Fibroblast of villous mesenchyme (primary cell): ENCODE measurements at regions not wholly inside any gene's neighbourhood (a gene's known extent, or its start where the extent isn't known, plus 50 kb on each side); places are given as distances from the start of the nearest gene placed in this dataset.

Experiments used
- DNase-seq: peaks from one replicate; pipeline ENCODE4 v3.0.0-alpha.2; 2010; ENCODE audit warnings: low read depth
- H3K4me3 ChIP-seq: 2 replicates; pipeline ENCODE4 v1.5.1; 2011; ENCODE audit warnings: low read depth, mild to moderate bottlenecking, low read length
- TF ChIP-seq, protein P1 (sequence below): IDR thresholded peaks from 2 replicates; pipeline ENCODE4 v1.5.1; 2012; ENCODE audit warnings: low read depth, mild to moderate bottlenecking, low read length; ENCODE audit not compliant: insufficient read depth

DNA sequence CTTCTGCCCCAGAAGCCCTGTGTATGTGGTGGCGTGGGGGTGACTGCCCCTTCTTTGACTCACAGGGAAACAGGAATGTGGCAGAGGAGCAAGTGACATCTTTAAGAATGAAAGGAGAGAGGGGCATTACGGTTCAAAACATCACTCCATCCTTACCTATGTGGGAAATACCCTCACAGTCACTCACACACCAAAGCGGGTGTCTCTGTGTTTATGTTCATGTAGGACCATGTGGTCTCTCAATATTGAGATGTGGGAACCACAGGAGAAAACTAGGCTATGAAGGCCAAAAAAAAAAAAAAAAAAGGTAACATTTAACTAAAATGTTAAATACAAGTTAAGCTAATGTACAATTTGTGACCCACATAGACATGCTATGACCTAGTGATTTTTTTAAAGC, 153.6 kb upstream of the GPR12 start:
- DNase-seq = no peak
- TF ChIP-seq, protein P1, sequence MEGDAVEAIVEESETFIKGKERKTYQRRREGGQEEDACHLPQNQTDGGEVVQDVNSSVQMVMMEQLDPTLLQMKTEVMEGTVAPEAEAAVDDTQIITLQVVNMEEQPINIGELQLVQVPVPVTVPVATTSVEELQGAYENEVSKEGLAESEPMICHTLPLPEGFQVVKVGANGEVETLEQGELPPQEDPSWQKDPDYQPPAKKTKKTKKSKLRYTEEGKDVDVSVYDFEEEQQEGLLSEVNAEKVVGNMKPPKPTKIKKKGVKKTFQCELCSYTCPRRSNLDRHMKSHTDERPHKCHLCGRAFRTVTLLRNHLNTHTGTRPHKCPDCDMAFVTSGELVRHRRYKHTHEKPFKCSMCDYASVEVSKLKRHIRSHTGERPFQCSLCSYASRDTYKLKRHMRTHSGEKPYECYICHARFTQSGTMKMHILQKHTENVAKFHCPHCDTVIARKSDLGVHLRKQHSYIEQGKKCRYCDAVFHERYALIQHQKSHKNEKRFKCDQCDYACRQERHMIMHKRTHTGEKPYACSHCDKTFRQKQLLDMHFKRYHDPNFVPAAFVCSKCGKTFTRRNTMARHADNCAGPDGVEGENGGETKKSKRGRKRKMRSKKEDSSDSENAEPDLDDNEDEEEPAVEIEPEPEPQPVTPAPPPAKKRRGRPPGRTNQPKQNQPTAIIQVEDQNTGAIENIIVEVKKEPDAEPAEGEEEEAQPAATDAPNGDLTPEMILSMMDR = no peak
- H3K4me3 ChIP-seq = no peak overlapping the region

DNA sequence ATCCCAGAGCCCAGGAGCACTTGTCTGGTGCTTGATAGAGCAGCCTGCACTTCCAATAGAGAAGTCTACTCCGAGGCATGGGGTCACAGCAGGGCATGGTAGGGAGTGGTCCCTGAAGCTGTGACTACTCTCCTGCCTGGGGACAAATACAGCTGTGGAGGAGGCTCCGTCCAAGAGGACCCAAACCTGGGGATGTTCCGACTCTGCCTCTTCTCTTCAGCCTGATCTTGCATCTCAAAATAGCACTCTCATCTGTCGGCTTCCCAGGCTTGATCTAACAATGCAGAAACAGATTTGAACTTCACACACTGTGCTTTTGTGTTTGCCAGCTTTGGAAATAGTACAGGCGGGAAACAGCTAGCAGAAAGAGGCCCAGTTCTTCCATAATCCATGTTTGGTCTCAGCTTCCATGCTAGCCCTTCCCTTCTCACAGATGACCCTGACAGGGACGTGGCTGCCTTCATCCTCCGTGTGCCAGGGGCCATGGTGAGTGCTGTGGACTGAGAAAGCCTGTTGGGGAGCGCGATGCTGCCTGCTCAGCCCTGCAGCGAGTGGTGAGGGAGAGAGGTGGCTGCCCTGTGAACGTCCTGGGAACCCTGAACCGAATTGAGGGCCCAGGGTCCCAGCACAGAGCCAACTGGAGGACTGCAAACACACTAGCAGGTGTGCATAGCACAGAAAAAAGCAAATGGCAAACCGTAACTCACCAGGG, 150.3 kb upstream of the GPR12 start:
- TF ChIP-seq, protein P1 = no peak
- no peak for DNase-seq
- no peak overlapping the region for H3K4me3 ChIP-seq

DNA sequence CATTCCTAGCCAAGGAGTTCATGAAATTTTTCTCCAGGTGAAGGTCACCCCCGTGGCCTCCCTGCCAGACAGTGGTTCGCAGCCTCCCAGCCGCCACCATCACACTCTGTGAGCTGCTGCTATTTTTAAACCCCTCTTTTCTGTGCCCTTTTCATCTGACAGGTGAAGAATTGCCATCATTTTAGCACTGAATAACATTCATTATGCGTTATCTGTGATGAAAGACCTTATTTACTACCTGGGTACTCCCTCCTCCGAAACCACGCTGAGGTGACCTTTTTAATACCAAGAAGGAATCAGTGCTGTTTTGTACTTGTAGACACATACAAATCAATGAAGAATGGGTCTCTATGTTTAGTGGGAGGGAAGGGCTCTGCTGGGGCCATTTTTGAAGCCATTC, 148.9 kb upstream of the GPR12 start:
- no peak for DNase-seq
- no peak overlapping the region for H3K4me3 ChIP-seq
- TF ChIP-seq, protein P1 = no peak

DNA sequence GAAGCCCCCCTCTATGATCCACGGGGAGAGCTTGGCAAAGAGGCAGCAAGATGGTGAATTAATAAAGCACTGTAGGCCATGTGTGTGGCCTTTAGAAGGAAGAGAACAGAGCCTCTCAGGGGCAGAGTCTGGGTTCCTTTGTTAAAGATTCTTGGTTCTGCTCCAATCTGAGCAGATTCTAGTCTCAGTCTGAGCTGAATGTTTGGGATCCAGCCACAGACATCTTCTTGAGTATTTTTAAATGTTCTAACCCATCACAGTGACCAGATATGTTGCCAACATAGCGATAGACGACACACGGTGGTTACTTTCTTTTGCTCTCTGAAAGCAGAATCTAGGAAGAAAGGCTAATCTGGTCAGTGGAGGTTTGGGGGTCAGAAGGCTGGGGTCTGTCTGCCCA, 147.5 kb upstream of the GPR12 start:
- no peak overlapping the region for H3K4me3 ChIP-seq
- TF ChIP-seq, protein P1 = no peak
- DNase-seq = no peak

DNA sequence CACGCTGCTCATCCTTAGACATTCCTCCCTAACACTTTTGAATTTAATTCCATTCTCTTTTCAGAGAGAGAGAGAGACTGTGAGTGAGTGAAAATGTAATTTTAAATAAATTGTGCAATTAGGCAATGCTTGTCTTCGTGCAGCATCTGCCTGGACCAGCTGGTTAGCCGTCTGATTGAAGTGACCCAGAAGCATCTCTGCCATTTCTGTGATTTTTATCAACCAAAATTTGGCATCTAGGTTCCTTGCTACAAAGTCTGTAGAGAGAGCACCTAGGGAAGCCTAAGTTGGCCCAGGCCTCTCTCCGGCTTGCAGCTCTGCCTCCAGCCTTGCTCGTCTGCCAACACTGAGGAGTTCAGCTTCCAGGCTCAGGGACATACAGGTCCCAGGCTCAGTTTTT, 138.6 kb upstream of the GPR12 start:
- TF ChIP-seq, protein P1 = no peak
- H3K4me3 ChIP-seq = no peak overlapping the region
- no peak for DNase-seq

DNA sequence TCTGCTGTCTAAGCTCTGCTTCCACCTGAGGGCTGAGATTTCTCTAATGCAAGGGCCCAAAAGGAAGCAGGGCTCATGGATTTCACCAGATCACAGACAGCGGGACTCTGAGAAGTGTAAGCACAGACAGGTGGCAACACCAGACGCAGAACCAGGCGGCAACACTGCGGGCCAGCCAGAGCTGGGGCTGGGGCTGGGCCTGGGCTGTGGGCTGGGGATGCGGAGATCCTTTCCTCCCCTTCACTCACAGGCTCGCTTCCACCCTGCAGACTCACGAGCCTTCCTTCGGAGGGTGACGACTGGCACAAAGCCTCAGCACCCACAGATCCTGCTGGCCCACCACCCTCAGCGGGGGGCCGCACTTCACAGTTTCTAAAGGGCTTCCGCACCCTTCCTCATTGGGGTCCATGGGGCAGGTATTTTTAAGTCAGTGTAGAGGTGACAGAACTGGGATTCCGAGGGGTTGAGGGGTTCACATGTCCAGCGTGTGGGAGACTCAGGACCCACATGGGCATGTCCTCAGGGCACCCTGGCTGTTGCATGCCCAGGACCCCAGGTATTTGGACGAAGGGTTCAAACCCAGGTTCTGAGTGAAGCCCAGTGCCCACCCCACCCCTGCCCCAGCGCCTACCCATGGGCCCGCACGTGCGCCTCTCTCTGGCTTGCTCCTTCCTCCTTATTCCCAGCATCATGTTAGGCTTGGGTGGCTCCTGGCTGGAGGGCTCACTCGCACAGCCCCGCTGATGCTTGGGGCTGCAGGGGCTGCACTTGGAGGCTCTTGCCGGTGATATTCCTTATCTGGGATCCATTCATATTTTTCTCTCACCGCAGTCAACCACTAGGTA, 137.3 kb upstream of the GPR12 start:
- no peak overlapping the region for H3K4me3 ChIP-seq
- DNase-seq = no peak
- TF ChIP-seq, protein P1 = no peak
